GM10266 (cell line): ENCODE measurements at regions not wholly inside any gene's neighbourhood (a gene's known extent, or its start where the extent isn't known, plus 50 kb on each side); places are given as distances from the start of the nearest gene placed in this dataset.

Source experiments
- DNase-seq: peaks from one replicate; pipeline ENCODE4 v3.0.0; 2012; ENCODE audit errors: extremely low spot score
- TF ChIP-seq, protein P1 (sequence below): IDR thresholded peaks from 2 replicates; pipeline ENCODE4 v1.5.1; 2012; ENCODE audit warnings: mild to moderate bottlenecking, low read depth; ENCODE audit not compliant: control insufficient read depth, insufficient read depth; ENCODE audit errors: missing control alignments

DNA sequence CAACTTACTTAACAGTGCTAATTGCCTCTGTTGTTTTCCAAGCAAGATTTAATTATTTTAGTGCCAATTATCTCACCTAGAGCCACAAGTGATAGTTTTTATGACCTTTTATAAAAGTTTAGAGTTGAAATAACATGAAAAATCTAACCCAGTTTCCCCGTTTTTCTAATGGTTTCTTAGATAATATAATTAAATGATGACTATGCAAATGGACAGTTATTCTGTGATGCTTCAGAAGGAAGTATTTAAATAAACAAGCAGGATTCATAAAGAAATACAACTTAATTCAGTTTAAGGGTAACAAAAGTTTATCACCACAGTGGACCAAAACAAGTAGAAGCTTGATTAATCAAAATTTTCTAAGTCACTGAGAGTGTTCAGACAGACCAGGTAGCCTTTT is 721.2 kb upstream of the SOX9 start:
- DNase-seq: no peak
- TF ChIP-seq, protein P1, sequence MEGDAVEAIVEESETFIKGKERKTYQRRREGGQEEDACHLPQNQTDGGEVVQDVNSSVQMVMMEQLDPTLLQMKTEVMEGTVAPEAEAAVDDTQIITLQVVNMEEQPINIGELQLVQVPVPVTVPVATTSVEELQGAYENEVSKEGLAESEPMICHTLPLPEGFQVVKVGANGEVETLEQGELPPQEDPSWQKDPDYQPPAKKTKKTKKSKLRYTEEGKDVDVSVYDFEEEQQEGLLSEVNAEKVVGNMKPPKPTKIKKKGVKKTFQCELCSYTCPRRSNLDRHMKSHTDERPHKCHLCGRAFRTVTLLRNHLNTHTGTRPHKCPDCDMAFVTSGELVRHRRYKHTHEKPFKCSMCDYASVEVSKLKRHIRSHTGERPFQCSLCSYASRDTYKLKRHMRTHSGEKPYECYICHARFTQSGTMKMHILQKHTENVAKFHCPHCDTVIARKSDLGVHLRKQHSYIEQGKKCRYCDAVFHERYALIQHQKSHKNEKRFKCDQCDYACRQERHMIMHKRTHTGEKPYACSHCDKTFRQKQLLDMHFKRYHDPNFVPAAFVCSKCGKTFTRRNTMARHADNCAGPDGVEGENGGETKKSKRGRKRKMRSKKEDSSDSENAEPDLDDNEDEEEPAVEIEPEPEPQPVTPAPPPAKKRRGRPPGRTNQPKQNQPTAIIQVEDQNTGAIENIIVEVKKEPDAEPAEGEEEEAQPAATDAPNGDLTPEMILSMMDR: no peak

DNA sequence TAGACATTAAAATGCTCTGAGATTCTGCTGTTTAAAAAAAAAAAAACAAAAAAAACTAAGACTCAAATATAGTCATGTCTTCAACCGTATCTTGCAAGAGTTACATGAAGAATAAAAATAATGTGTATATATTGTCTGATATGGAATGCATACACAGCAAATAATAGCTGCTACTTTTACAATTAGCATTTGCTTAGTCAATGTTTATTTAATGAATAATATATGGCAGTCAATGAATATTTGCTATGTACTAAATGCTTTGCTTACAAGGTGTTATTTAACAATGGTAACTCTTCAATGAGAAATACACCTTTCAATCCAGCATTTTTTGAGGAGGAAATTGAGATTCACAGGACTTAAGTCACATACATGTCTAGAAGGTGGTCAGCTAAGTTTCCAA is 718.8 kb upstream of the SOX9 start:
- TF ChIP-seq, protein P1: no peak
- no peak for DNase-seq

DNA sequence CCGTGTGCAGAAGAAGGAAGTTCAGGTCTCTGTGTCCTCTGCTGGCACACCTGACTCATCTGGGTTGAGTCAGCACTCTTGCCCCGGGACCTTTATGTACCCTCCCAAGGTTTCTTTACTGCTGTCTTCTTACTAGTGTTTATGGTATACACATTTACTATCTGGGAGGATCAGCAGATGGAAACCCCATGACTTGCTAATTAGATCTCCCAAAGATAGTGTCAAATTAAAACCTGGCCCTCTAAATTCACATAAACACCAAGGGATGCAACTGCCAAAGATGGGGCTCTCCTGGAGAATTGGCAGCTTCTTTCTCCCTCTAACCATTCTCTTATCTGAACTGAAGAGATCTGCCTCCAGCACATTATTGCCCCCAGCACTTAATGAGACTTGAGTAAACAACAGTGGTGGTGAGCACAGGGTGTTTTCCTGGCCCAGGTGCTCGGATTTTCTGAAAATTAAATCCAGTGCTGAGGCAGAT is 718.1 kb upstream of the SOX9 start:
- DNase-seq: no peak
- TF ChIP-seq, protein P1: no peak

DNA sequence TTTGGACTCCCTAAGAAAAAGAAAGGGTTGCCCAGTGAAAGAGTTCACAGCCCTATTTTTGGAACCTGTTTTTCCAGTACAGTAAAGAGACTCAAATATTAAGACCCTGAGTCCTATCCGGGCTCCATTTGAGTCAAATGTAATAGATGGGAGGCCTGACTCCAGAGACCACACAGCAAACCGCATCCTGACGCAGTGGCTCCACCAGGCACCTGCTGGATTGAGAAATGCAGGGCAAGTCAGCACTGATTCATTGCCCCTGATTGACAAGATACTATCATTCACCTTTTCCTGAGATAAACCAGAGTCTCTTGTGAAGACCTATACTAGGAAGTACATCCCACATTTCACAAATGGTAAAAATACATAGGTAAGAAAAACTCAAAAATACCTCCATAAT is 715.7 kb upstream of the SOX9 start:
- DNase-seq: no peak
- TF ChIP-seq, protein P1: no peak

DNA sequence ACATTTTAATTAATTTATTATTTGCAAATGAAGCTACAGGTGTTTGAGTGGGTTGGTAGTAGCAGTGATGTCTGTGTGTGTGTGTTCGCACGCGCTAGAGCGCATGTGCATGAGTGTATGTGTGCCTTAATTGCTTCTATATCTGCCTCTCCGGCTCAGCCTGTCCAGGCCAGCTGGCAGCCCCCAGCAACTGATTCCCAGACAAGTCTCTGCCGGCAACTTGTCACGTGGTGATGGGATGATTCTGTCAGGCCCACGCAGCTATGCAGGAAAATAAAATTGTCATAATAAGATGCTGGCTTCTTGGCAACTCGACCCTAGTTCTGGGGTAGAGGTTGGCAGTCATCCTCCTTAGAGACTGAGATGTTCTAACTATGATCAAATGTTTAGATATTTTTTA is 712.8 kb upstream of the SOX9 start:
- DNase-seq: no peak
- TF ChIP-seq, protein P1: no peak

DNA sequence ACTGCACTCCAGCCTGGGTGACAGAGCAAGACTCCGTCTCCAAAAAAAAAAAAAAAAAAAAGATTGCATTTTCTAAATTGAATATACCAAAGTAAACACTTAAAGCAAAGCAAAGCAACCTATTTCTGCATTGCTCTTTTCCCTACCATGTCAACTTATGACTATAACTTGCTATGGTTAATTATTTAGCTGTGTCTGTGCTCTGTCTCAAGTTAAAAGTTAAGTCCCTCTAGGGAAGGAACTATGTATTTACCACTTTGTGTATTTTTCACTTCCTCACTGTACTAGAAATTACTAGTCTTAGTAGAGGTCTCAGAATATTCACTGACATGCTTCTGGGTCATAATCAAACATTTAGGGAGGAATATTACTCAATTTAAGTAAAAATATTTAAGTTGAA is 711.7 kb upstream of the SOX9 start:
- no peak for DNase-seq
- TF ChIP-seq, protein P1: no peak

DNA sequence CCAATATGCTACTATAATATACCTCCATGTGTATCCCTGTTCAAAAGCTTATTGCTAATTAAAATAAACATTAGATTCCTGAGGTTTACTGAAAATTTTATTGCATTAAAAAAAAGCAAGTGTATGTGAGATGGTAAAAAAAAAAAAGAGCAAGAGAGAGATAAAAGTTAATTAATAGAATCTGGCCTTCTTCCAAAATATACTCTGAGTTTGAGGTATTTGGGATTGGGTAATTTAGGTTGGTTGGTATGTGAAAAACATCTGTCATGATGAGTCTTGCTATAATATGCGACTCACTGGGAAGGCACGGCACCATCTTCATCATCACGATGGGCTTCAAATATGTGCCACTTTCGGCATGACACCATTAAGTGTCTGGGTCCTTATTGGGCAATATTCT is 711.1 kb upstream of the SOX9 start:
- TF ChIP-seq, protein P1: no peak
- no peak for DNase-seq
